ENCODE measurements at regions not wholly inside any gene's neighbourhood (a gene's known extent, or its start where the extent isn't known, plus 50 kb on each side); places are given as distances from the start of the nearest gene placed in this dataset.
"Not testable (repeated sequence)": the region's sequence is repeated elsewhere in the genome, so short reads cannot be mapped to it uniquely, and the experiment has no call there.

GRCh38 chr2:6196449-6196848 is 504.3 kb downstream of the SOX11 start:
- no peaks in the 10 kb centered on the region for H3K9me3 ChIP-seq (ENCODE audit: insufficient read depth, low read depth, low read length)
- H3K27me3 ChIP-seq (ENCODE audit: insufficient read depth, low read length), result no peaks in the 10 kb centered on the region
- H3K9ac ChIP-seq (ENCODE audit: low read depth, low read length), result no peak overlapping the region
- H3K4me3 ChIP-seq (ENCODE audit: low read length), result no peak overlapping the region
- no peak overlapping the region for H3K27ac ChIP-seq (ENCODE audit: low read length)
- H3K4me1 ChIP-seq (ENCODE audit: insufficient read depth, low read length), result no peaks in the 10 kb centered on the region; the same call in 1 of the 2 replicates
- no peaks in the 10 kb centered on the region for H3K36me3 ChIP-seq (ENCODE audit: insufficient read depth, low read depth, low read length)

DNA sequence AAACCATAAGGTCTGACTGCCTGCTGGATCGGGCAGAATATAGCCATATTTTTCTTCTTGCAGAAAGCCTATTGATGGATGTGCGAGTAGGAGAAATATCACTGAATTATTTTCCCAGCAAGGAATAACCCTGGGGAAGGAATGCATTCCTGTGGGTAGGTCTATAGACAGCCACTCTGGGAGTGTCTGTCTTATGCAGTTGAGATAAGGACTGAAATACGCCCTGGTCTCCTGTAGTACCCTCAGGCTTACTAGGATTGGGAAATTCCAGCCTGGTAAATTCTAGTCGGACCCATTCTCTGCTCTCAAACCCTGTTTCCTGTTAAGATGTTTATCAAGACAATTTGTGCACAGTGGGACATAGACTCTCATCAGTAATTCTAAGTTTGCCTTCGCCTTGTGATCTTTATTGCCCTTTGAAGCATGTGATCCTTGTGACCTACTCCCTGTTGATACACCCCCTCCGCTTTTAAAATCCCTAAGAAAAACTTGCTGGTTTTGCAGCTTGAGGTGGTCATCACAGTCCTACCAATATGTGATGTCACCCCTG is 506.3 kb downstream of the SOX11 start:
- H3K27me3 ChIP-seq (ENCODE audit: insufficient read depth, low read length); H3K4me1 ChIP-seq (ENCODE audit: insufficient read depth, low read length); H3K9me3 ChIP-seq (ENCODE audit: insufficient read depth, low read depth, low read length); H3K9ac ChIP-seq (ENCODE audit: low read depth, low read length); H3K36me3 ChIP-seq (ENCODE audit: insufficient read depth, low read depth, low read length); H3K4me3 ChIP-seq (ENCODE audit: low read length); H3K27ac ChIP-seq (ENCODE audit: low read length): not testable (repeated sequence)

DNA sequence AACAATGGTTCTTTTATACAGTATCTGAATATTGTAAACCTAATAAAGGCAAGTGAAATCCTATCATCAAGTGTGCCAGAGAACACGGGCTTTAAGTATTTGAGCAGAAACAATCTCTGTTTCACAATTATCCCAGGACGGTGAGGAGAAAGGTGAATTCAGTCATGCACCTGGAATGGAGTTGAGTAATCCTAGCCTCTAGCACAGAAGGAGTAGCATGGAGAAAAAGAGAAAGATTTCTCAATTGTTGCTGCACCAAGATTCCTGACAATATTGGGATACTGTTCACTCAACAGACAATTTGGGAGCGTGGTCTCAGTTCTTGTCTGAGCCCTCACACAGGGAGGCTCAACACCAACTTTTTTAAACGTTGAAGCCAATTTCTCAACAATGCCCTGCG is 510.6 kb downstream of the SOX11 start:
- no peaks in the 10 kb centered on the region for H3K4me1 ChIP-seq (ENCODE audit: insufficient read depth, low read length)
- no peaks in the 10 kb centered on the region for H3K27me3 ChIP-seq (ENCODE audit: insufficient read depth, low read length)
- no peaks in the 10 kb centered on the region for H3K9me3 ChIP-seq (ENCODE audit: insufficient read depth, low read depth, low read length)
- no peak overlapping the region for H3K27ac ChIP-seq (ENCODE audit: low read length)
- no peak overlapping the region for H3K9ac ChIP-seq (ENCODE audit: low read depth, low read length)
- H3K36me3 ChIP-seq (ENCODE audit: insufficient read depth, low read depth, low read length), result no peaks in the 10 kb centered on the region
- H3K4me3 ChIP-seq (ENCODE audit: low read length), result no peak overlapping the region

DNA sequence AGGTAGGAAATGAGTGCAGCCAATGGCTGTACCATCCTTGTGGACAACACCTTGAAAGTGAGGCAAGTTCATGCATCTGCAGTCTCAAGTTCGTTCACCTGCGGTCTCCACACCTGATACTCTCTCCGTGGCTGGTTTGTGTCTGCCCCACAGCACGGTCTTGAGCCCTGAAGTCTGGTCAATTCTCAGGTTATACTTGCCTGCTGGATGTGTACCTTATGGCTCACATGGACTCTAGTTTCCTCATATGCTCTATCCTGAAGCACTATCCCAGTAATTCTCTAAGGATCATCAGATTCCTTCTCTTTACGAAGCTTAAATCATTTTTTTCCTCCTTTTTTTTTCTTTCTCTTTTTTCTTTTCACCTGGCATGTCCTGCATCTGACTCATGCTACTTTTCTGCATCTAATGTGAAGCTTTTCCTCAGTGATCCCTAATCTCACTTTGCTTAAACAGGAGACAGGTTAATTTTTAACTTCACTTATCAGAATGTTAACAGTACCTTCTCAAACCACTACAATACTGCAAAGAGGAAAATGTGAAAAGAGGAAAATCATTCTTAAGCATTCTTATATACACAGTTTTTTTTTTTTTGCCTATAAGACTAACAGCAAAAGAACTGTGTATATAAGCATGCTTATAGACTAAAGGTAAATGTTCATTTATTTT is 511.2 kb downstream of the SOX11 start:
- Histone ChIP-seq H3K9me3 (ENCODE audit: insufficient read depth, low read depth, low read length) (no peaks in the 10 kb centered on the region), H3K4me1 (ENCODE audit: insufficient read depth, low read length) (no peaks in the 10 kb centered on the region), H3K27me3 (ENCODE audit: insufficient read depth, low read length) (no peaks in the 10 kb centered on the region), H3K4me3 (ENCODE audit: low read length) (no peak overlapping the region), H3K36me3 (ENCODE audit: insufficient read depth, low read depth, low read length) (no peaks in the 10 kb centered on the region), H3K27ac (ENCODE audit: low read length) (no peak overlapping the region), H3K9ac (ENCODE audit: low read depth, low read length) (no peak overlapping the region)

GRCh38 chr2:6206882-6207281 is 514.7 kb downstream of the SOX11 start:
- no peak overlapping the region for H3K9ac ChIP-seq (ENCODE audit: low read depth, low read length)
- no peak overlapping the region for H3K4me3 ChIP-seq (ENCODE audit: low read length)
- no peaks in the 10 kb centered on the region for H3K27me3 ChIP-seq (ENCODE audit: insufficient read depth, low read length)
- no peak overlapping the region for H3K27ac ChIP-seq (ENCODE audit: low read length)
- no peaks in the 10 kb centered on the region for H3K9me3 ChIP-seq (ENCODE audit: insufficient read depth, low read depth, low read length)
- H3K36me3 ChIP-seq (ENCODE audit: insufficient read depth, low read depth, low read length), result no peaks in the 10 kb centered on the region
- no peaks in the 10 kb centered on the region for H3K4me1 ChIP-seq (ENCODE audit: insufficient read depth, low read length)

DNA sequence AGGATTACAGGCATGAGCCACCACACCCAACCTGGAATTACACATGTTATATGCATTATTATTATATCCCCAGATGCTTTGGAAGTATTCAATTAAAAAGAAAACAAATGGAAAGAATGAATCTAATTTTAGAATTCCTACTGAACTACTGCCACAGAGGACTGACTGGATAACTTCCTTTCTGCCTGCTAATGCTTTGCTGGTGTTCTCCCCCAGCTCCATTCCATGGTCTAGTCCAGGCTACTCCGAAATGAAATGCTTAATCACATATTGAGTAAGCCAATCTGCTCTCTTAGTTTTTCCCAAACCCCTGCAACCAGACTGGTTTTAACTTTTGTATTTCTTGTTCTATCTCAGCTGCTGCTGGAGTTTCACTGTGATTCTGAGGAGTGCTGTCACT is 519.1 kb downstream of the SOX11 start:
- no peak overlapping the region for H3K27ac ChIP-seq (ENCODE audit: low read length)
- H3K9me3 ChIP-seq (ENCODE audit: insufficient read depth, low read depth, low read length), result no peaks in the 10 kb centered on the region
- H3K36me3 ChIP-seq (ENCODE audit: insufficient read depth, low read depth, low read length), result no peaks in the 10 kb centered on the region
- H3K9ac ChIP-seq (ENCODE audit: low read depth, low read length), result no peak overlapping the region
- no peak overlapping the region for H3K4me3 ChIP-seq (ENCODE audit: low read length)
- no peaks in the 10 kb centered on the region for H3K4me1 ChIP-seq (ENCODE audit: insufficient read depth, low read length)
- no peaks in the 10 kb centered on the region for H3K27me3 ChIP-seq (ENCODE audit: insufficient read depth, low read length)

DNA sequence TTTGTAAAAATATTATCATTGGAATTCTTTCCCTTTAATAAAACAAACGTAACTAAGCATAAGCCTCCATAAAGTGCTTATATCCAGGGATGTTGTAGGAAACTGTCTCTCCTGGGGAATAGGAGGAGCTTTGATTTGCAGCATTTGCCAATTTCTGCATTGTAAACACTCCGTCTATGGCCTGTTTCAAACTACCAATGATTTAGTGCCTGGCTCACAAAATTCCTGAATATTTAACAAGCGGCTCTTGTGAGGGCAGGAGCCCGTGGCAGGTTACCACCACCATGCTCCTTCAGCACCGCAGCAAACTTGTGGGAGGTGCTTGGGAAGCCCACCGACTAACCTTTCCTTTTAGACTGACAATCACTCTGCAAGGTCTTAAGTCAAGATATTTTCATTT is 520.3 kb downstream of the SOX11 start:
- H3K36me3 ChIP-seq (ENCODE audit: insufficient read depth, low read depth, low read length), result no peaks in the 10 kb centered on the region
- no peak overlapping the region for H3K4me3 ChIP-seq (ENCODE audit: low read length)
- H3K9me3 ChIP-seq (ENCODE audit: insufficient read depth, low read depth, low read length), result no peaks in the 10 kb centered on the region
- no peaks in the 10 kb centered on the region for H3K4me1 ChIP-seq (ENCODE audit: insufficient read depth, low read length)
- H3K27ac ChIP-seq (ENCODE audit: low read length), result no peak overlapping the region
- H3K9ac ChIP-seq (ENCODE audit: low read depth, low read length), result no peak overlapping the region
- no peaks in the 10 kb centered on the region for H3K27me3 ChIP-seq (ENCODE audit: insufficient read depth, low read length)

DNA sequence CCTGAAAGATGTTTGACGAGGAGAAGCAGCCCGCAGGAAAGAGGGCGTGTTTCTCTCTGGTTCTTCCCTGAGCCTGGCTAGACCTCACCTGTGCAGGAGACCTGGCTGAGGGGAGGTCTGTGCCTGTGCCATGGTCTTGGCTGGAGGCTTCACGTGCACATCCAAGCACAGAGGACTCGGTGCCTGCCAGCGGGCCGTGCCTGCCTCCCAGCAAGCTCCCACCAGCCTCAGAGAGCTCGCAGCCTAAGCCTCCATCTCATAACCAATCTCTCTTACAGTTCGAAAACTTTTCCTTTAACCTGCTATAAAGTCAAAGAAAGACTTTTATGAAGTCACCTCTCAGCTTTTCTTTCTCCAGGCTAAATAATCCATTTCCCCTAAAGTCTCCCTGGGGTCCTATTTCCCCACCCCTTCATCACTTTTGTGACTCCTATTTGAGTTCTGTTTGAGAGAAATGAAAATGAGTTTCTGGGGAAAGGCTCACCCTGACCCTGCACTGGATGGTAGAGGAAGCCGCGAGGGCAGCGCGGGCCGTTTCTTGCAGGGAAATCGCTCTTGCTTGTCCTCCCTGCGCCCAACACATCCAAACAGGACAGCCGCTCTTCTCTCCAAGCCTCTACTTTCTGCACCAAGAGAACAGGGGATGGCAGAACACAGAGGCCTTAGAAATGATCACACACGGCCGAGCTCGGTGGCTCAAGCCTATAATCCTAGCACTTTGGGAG is 521.0 kb downstream of the SOX11 start:
- no peaks in the 10 kb centered on the region for H3K27me3 ChIP-seq (ENCODE audit: insufficient read depth, low read length)
- H3K4me1 ChIP-seq (ENCODE audit: insufficient read depth, low read length), result no peaks in the 10 kb centered on the region
- no peaks in the 10 kb centered on the region for H3K9me3 ChIP-seq (ENCODE audit: insufficient read depth, low read depth, low read length)
- no peak overlapping the region for H3K27ac ChIP-seq (ENCODE audit: low read length)
- H3K9ac ChIP-seq (ENCODE audit: low read depth, low read length), result no peak overlapping the region
- H3K4me3 ChIP-seq (ENCODE audit: low read length), result no peak overlapping the region
- no peaks in the 10 kb centered on the region for H3K36me3 ChIP-seq (ENCODE audit: insufficient read depth, low read depth, low read length)

DNA sequence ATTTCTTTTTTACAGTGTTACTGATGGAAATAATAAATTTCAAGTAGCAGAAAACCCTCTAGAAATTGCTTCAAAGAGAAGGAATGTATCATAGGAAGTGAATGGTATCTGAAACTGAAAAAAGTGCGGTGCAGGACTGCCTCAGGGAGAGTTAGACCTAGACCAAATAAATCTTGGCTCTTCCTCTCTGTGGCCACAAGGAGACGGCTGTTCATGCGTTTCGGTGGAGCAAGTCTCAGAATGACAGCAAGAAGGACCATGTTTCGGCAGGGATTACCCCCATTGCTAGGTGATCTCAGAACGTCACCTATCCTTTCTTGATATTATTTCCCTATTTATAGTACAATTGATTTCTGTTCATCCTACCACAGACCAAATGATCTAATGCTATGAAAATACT is 522.3 kb downstream of the SOX11 start:
- no peaks in the 10 kb centered on the region for H3K9me3 ChIP-seq (ENCODE audit: insufficient read depth, low read depth, low read length)
- H3K36me3 ChIP-seq (ENCODE audit: insufficient read depth, low read depth, low read length), result no peaks in the 10 kb centered on the region
- H3K9ac ChIP-seq (ENCODE audit: low read depth, low read length), result no peak overlapping the region
- H3K27ac ChIP-seq (ENCODE audit: low read length), result no peak overlapping the region
- H3K4me1 ChIP-seq (ENCODE audit: insufficient read depth, low read length), result no peaks in the 10 kb centered on the region
- no peaks in the 10 kb centered on the region for H3K27me3 ChIP-seq (ENCODE audit: insufficient read depth, low read length)
- no peak overlapping the region for H3K4me3 ChIP-seq (ENCODE audit: low read length)

- no peak overlapping the region for H3K27ac ChIP-seq (ENCODE audit: low read length)
- H3K9me3 ChIP-seq (ENCODE audit: insufficient read depth, low read depth, low read length), result no peaks in the 10 kb centered on the region
- no peaks in the 10 kb centered on the region for H3K4me1 ChIP-seq (ENCODE audit: insufficient read depth, low read length)
- no peak overlapping the region for H3K4me3 ChIP-seq (ENCODE audit: low read length)
- no peaks in the 10 kb centered on the region for H3K27me3 ChIP-seq (ENCODE audit: insufficient read depth, low read length)
- no peak overlapping the region for H3K9ac ChIP-seq (ENCODE audit: low read depth, low read length)
- no peaks in the 10 kb centered on the region for H3K36me3 ChIP-seq (ENCODE audit: insufficient read depth, low read depth, low read length)
Measured at GRCh38 chr2:6215053-6215452, 522.9 kb downstream of the SOX11 start.

DNA sequence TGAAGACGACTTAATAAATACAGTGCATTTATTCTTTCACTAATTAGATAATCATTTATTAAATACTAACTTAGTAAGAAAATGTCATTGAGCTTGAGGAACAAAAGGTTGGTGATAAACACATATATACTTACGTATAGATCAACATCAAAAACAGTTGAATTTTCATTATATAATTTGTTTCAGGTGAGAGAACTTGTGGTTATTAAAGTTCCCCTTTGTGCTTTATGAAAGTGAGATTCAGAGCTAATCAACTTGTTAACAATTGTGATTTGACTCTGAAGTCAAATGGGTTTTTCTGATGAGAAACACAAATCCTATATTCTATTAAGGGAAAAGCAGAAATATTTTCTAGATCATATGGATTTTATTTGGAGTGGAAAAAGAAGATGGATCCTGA is 524.0 kb downstream of the SOX11 start:
- no peak overlapping the region for H3K27ac ChIP-seq (ENCODE audit: low read length)
- no peaks in the 10 kb centered on the region for H3K4me1 ChIP-seq (ENCODE audit: insufficient read depth, low read length)
- H3K36me3 ChIP-seq (ENCODE audit: insufficient read depth, low read depth, low read length), result no peaks in the 10 kb centered on the region
- no peaks in the 10 kb centered on the region for H3K27me3 ChIP-seq (ENCODE audit: insufficient read depth, low read length)
- no peak overlapping the region for H3K4me3 ChIP-seq (ENCODE audit: low read length)
- no peaks in the 10 kb centered on the region for H3K9me3 ChIP-seq (ENCODE audit: insufficient read depth, low read depth, low read length)
- H3K9ac ChIP-seq (ENCODE audit: low read depth, low read length), result no peak overlapping the region

- no peak overlapping the region for H3K4me3 ChIP-seq (ENCODE audit: low read length)
- no peak overlapping the region for H3K27ac ChIP-seq (ENCODE audit: low read length)
- H3K9ac ChIP-seq (ENCODE audit: low read depth, low read length), result no peak overlapping the region
- H3K9me3 ChIP-seq (ENCODE audit: insufficient read depth, low read depth, low read length), result no peaks in the 10 kb centered on the region
- no peaks in the 10 kb centered on the region for H3K27me3 ChIP-seq (ENCODE audit: insufficient read depth, low read length)
- no peaks in the 10 kb centered on the region for H3K4me1 ChIP-seq (ENCODE audit: insufficient read depth, low read length)
- no peaks in the 10 kb centered on the region for H3K36me3 ChIP-seq (ENCODE audit: insufficient read depth, low read depth, low read length)
Measured at GRCh38 chr2:6218926-6219325, 526.7 kb downstream of the SOX11 start.
